C4-2B (cell line): ENCODE measurements at regions not wholly inside any gene's neighbourhood (a gene's known extent, or its start where the extent isn't known, plus 50 kb on each side); places are given as distances from the start of the nearest gene placed in this dataset.

ENCODE experiments used
- H3K27ac ChIP-seq: fragments of 450-650 bp; 2 replicates; pipeline ENCODE4 v1.5.1; 2017
- CTCF ChIP-seq: fragments of 450-650 bp; conservative IDR thresholded peaks from 2 replicates; pipeline ENCODE4 v1.5.1; 2017; ENCODE audit warnings: mild to moderate bottlenecking
- ZFX ChIP-seq: fragments of 450-650 bp; IDR thresholded peaks from 2 replicates; pipeline ENCODE4 v1.6.1; 2017

GRCh38 chr2:204131621-204132020 is 195.1 kb downstream of the ICOS start:
- no peak for TF ChIP-seq ZFX
- no peak for TF ChIP-seq CTCF
- no peak overlapping the region for H3K27ac ChIP-seq

- TF ChIP-seq CTCF = no peak
- TF ChIP-seq ZFX = no peak
- no peak overlapping the region for H3K27ac ChIP-seq
Measured at GRCh38 chr2:204133476-204133875, 196.9 kb downstream of the ICOS start.

GRCh38 chr2:204134421-204134820 is 197.9 kb downstream of the ICOS start:
- TF ChIP-seq ZFX (no peak), CTCF (no peak)

GRCh38 chr2:204135752-204136151 is 199.2 kb downstream of the ICOS start:
- TF ChIP-seq ZFX (no peak), CTCF (no peak)
- H3K27ac ChIP-seq = no peak overlapping the region

More at GRCh38 chr2:204134421-204134820, 197.9 kb downstream of the ICOS start:
- no peak overlapping the region for H3K27ac ChIP-seq

- no peak overlapping the region for H3K27ac ChIP-seq
- TF ChIP-seq ZFX (no peak), CTCF (no peak)
Measured at GRCh38 chr2:204138206-204138605, 201.6 kb downstream of the ICOS start.

- no peak overlapping the region for H3K27ac ChIP-seq
- TF ChIP-seq ZFX (no peak), CTCF (no peak)
Measured at GRCh38 chr2:204140246-204140645, 203.7 kb downstream of the ICOS start.

GRCh38 chr2:204143216-204144014 is 206.9 kb downstream of the ICOS start:
- H3K27ac ChIP-seq = no peak overlapping the region
- TF ChIP-seq CTCF (no peak), ZFX (no peak)
